ENCODE measurements at regions not wholly inside any gene's neighbourhood (a gene's known extent, or its start where the extent isn't known, plus 50 kb on each side); places are given as distances from the start of the nearest gene placed in this dataset.
"Not testable (repeated sequence)": the region's sequence is repeated elsewhere in the genome, so short reads cannot be mapped to it uniquely, and the experiment has no call there.

DNA sequence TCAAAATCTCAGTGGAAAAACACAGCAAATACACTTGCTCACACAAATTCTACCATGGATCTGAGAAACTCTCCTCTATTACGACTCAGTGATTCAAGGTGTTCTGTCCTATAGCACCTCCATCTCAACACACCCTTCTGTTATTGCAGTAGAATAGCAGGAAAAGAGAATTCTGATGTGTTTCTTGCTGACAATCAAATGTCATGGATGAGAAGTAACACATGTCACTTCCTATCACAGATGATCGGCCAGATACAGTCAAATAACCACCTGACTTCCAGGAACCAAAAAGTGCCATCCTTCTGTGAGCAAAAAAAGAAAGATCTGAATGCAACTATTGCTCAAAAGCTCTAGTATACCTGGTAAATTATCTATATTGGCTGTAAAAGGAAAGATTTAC lies 734.2 kb upstream of the GBE1 start:
- DNase-seq, result no peak

DNA sequence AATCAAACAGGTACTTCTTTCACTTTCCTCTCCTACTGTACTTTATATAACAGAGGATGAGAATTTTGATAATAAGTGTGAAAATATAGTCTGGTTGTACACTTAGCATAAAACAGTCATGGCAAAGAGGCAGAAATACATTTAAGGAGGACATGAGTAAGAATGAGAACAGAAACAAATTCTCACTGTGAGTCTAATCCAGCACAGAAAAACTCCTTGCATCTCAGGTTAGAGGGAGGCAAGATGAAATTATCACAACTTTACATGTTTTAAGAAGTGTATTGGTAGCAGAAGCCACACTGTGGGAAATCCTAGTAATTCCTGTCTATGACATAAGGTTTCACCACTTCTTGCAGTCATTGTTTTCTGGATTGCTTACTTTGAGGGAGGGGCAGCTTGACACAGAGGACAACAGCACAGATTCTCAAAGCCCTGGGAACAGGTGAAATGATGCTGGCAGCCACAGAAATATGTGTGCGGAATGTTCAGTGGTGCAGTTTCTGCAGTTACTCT lies 733.6 kb upstream of the GBE1 start:
- DNase-seq, result no peak

DNA sequence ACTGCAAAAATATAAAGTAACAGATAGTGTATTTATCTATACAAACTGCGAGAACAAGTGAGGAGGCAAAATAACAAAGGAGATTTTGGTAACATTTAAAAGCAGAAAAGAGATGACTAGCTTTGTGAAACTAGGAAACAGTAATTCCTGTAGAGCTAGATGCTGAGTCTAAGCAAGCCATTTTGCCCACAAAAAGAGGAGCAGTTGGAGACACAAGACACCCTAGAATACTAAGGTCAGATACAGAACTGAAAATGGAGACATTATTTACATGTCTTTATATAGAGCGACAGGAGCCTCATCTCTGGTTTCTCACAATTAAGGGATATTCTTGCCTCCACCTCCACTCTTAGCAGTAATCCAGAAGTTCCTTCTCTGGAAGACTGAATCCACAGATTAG lies 732.4 kb upstream of the GBE1 start:
- no peak for DNase-seq

DNA sequence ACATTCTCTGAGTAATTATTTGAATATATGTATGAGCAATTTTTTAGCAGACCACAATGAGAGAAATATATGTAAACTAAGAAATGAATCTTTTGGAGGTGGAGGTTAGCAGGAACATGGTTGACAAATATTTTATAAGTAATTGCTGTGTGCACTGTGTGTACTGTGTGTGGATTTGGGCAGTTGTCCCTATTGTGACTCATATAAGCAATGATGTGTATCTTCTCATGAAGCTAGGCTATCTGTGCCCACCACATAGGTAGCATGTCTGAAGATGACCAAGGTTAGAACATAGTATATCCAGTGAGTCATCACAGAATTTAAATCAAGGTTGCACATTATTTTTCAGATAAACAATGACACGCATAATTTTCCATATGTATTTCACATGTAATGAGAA lies 713.9 kb upstream of the GBE1 start:
- DNase-seq, result no peak

DNA sequence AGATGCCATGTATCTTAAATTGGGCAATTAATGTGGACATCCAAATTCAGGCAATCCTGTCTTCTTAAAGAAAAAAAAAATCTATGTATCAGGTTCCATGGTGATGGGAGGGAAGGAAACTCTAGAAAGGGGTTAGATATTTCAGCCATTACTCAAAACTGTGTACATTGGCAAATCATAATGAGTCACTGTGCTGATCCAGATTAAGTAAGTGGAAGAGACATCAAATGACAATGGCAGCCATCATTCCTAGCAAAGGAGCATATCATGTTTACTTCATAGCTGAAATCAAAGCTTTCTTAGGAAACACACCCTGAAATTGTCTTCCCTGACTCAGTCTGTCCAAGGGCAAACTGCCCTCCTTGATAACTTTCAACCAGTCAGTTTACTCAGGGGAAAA lies 713.3 kb upstream of the GBE1 start:
- DNase-seq, result no peak

DNA sequence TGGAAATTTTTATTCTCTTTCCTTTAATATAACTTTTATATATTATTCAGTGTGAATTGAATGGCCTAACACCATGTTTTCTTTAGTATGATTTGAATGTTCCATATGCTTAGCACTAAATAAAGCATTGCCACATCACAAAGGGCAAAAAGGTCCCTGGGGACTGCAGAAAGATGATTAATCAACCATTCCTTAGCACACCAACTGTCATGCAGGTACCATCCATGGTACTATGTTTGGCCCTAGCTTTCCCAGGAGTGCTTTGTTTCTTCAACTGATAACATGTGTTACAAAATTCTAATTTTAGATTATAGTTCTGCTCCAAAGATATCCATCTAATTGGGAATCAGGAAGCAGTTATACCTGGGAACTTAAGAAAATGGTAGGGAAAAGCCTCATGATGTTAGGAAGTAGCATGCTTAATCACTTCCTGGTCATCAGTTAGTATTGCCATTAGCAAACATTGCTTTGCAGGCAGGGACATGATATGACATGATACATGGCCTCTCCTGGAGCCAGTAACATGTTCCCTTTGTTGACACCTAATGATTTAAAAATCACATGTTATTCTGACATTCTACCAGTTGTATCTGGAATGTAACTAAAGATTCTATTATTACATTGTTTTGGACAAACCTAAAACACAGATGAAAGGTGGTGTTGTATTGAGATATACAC lies 712.6 kb upstream of the GBE1 start:
- no peak for DNase-seq

DNA sequence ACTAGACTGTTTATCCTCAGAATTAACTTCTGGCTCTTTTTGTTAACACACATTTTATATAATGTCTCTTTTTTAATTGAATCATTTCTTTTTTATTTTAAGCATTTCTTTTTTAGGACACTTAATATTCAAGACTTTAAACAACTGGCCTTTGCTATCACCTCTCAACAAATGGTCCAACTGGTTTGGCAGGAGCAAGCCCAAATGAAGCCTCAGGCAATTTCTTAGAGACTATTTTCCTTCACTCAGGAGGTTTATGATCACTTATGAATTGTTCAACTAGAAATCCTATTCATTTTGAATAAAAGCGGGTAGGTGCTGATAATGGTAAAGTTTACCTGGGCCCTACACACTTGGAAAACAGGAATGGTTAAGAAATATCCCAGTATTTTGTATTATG lies 705.6 kb upstream of the GBE1 start:
- no peak for DNase-seq

DNA sequence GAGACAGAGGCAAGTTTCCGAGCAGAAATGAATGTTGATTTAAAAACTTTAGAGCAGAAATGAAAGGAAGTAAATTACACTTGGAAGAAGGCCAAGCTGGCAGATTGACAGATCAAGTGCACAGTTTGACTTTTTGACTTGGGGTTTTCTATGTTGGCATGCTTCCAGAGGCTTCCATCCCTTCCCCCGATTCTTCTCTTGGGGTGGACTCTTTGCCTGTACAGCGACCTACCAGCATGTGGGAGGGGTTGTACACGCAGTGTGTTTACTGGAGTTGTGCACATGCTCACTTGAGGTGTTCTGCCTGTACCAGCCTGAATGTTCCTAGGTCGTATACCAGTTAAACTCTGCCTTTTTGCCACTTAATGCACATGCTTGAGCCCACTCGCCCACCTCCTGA lies 701.5 kb upstream of the GBE1 start:
- DNase-seq, result peak; percentile 67

DNA sequence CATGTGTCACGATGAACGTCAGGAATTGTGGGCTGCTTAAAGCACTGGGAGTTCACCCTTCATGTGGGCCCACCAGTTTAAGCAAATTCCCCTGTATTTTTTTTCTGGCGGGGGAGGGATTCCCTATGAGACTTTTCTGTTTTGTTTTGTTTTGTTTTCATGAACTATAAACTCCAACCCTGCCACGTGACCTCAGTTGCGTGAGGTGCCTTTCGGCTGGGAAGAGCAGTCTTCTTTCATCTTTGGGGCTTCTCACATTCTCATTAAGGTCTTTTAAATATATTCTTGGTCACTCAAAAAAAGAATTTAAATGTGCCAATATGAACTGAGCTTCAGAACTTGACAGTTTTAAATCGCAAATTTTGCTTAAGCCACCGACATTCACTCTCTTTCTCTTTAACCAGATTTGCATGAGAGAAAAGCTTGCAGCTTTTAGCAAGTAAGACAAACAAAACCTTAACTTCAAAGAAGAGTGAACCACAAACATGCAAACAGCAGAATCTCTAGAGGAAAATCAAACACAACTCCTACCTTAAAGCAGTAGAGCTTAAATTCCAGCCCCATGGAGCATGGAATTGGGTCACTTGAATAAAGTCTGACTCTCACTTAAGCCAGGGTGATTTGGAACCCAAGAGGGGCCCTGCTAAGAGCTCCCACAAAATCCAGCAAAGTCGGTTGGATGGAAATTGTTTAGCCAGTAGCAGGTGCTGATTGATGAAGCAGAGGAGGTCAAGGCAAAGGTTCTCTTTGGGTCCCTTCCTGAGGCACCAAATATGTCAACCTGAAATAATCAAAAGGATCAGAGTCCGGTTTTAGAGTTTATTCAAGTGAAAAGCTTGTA lies 699.8 kb upstream of the GBE1 start:
- DNase-seq, result no peak

DNA sequence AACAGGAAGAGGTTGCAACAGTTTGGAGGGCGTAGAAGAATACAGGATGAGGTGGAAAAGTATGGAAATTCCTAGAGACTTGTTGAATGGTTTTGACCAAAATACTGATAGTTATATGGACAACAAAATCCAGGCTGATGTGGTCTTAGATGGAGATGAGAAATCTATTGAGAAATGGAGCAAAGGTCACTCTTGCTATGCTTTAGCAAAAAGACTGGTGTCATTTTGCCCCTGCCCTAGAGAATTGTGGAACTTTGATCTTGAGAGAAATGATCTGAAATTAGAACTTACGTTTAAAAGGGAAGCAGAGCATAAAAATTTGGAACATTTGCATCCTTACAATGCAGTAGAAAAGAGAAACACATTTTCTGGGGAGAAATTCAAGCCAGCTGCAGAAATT lies 686.9 kb upstream of the GBE1 start:
- no peak for DNase-seq

DNA sequence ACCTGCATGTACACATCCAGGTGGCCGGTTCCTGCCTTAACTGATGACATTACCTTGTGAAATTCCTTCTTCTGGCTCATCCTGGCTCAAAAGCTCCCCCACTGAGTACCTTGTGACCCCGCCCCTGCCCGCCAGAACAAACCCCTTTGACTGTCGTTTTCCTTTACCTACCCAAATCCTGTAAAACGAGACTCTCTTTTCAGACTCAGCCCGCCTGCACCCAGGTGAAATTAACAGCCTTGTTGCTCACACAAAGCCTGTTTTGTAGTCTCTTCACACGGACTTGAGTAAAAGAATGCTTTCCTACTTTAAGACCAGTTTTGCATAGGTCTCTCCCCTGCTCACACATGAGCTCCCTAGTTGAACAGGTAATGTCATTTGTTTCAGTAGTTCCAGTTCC lies 667.4 kb upstream of the GBE1 start:
- not testable (repeated sequence) for DNase-seq

DNA sequence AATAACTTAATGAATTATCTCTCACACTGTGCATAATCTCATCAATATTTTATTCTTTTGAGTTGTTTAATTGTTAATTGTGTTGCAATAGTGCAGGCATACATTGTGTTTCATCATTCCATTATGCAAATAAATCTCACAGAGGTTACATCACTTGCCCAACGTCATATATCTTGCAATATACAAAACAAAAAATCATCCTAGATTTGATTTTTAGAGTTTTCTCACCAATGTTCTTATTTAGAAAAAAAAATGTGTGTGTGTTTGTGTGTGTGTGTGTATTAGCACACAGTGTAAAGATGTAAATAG lies 662.5 kb upstream of the GBE1 start:
- DNase-seq, result no peak

DNA sequence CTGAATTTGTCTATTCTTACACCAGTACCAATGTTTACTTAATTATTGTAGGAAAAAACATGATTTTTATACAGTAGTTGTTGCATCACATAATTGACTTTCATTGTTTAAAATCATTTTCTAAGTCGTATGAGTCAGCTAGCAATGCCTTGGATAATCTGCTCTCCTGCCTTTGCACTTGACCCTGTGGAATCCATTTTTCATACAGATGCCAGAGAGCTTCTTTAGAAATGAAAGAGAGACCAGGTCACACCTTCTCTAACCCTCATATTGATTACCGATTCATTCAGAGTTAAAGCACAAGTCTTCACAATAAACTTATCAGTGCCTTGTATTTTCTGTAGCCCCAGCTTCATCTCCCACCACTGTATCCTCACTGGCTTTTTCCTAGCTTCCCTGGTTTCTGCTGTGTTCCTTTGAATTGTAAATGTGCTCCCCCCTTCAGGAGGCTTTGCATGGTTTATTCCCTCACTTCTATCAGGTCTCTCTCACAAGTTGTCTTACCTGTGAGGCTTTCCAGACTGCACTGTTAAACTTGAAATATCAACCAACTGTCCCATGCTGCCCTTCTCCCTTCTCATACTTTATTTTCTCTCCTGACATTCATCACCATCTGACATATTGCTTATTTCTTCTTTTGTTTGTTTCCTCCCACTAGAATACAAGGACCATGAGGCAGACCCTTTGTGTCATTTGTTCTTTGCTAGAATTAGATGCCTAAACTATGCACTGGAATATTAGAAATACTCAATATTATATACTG lies 662.0 kb upstream of the GBE1 start:
- no peak for DNase-seq

DNA sequence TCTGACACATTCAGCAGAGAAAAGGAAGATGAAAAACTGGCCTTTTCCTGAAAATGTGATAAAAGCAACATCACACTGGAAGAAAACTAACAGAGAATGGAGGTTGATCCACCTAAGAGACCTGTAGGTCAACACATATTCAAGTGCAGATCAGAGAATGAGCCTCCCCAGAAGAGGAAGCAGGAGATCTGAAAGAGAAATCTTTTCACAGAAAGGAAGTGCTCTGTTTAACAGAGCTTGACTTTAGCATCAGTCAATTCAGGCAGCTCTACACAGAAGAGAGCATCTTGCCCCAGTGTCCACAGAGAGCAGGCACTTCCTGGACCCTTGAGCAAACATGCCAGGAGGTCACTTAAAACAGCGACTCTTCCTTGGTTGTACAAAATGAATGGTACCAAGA lies 655.4 kb upstream of the GBE1 start:
- DNase-seq, result no peak

DNA sequence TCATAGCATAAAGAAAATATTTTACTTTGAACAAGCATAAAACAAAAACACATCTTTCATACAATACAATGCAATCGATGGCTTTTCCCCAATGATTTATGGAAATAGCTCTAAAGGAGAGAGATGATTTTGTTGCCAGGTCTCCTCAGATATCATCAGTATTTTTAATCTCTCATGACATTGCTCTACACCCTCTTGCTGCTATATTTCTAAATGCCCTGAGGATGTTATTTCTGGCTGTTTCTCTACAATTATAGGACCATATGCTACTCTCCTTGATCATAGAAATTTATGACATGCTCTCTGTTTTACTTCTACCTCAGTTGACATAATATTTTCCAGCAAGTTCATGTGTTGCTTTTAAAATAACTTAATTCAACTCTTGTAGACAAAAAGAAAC lies 654.9 kb upstream of the GBE1 start:
- no peak for DNase-seq

DNA sequence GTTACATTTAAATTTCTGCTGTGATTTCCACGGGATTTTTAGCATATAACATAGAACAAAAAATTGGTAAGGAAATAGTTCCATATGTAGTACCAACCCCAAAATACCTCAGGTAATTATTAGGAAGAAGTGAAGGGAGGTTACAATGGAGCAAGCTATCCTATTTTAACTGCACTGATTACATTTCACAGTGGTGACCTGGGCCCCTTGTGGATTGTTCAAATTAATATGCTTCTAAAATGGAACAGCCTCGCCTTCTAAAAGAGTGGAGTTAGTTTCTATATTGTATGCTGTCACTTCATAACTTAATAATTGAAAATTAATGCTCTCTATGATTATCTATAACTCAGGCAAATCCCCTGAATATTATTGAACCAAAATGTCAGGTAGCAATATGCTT lies 651.7 kb upstream of the GBE1 start:
- DNase-seq, result no peak

DNA sequence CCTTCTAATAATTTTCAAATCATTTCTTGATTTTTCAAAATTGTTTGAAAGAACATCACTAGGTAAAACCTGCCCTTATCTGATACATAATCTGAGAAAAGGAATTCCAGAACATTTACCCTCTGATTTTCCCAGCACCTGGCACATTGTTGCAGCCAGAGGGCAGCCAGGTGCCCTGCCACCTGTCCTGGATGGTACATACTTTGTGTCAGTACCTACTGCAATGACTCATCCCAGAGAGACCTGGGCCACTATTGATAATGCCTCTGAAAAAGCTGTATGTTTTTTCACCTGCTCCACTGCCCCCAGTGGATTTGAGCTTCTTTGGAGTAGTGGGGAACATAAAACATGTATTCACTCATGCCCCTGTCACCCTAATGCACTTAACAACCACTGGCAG lies 648.9 kb upstream of the GBE1 start:
- DNase-seq, result no peak

DNA sequence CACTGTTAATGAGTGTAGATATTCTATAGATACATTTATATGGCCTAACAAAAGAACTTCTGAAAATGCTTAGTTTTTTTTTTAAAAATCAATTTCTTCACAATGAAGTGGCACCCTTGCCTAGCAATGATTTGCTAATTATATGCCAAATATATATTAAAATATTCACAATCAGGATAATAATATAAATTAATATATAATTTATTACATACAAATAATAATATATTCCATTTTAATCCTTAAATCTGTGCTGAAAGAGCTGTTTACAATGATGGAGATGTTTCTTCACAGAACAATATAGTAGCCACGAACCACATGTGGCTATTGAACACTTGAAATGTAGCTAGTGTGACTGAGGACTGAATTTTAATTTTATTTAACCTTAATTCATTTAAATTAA lies 648.4 kb upstream of the GBE1 start:
- no peak for DNase-seq

DNA sequence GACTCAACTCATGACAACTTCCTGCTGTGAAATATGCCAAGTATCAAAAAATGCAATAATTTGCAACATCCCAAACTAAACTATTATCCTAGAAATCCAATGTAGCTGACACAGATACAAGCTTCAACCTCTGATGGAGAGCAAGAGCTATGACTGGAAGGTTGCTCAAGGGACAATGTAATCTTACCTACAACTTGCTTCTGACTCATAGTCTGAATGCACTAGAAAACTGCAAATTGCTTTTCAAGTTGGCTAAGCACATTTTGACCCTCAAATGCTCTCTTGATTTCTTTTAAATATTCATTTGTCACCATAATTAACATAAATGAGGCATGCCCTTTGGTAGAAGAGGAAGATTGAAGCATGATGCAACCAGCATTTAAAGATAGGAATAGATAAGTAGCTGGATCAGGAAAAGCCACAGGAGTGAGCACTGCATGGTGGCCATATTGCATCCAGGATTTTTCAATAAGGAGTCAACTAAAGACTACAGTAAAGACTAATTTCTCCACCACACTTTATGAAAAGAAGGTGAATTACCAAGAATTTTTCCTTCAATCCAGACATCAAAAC lies 630.8 kb upstream of the GBE1 start:
- DNase-seq, result no peak

DNA sequence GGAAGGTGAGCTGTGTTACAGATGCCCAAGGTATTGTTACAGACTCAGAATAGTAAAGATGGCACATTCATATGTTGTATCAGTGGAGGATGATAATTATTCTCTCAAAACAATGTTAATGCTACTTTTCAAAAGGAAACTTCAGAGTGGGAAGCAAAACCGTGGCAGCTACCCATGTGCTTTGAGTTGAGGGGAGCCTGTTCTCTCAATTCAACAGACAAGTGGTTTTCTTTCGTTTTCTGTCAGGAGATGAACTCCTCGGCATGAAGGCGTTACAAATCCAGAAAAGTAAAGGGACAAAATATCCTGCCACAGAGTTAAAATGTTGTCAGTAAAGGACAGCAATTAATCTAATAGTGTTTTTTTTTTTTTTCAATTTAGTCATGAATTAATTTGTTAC lies 629.4 kb upstream of the GBE1 start:
- DNase-seq, result no peak

DNA sequence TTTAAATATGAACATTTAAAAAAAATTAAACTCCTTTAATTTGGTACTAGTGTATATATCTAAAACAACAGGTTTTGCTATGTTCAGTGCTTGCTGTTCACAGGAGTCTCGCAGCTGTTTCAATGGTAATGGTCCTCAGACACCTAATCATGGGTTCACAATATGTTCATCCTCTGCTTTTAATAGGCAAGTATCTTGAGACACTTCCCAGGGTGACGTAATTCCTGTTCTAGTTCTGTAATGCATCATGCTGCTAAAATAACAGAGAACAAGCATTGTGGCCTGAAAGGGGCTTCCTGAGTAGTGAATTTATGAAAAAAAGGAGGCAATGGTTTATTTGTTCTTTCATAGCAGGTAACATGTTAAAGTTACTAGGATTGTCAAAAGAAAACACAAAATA lies 625.2 kb upstream of the GBE1 start:
- DNase-seq, result no peak

DNA sequence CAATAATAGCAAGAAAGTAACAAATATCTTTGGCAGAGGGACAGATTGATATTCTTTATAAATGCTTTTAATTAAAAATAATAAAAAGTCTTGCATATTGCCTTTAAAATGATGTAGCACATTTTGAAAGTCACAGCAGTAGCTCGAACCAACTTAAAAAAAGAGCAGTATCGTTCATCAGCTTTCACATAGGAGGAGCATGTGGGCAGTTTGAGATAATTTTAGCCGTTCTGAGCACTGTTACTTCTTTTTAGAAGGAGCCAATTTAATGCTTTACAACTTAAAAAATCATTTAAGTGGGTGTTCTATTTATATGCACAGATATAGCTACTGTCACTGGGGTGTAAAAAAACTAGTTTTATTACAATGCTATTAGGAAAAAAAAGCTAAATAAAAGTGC lies 622.7 kb upstream of the GBE1 start:
- DNase-seq, result no peak

DNA sequence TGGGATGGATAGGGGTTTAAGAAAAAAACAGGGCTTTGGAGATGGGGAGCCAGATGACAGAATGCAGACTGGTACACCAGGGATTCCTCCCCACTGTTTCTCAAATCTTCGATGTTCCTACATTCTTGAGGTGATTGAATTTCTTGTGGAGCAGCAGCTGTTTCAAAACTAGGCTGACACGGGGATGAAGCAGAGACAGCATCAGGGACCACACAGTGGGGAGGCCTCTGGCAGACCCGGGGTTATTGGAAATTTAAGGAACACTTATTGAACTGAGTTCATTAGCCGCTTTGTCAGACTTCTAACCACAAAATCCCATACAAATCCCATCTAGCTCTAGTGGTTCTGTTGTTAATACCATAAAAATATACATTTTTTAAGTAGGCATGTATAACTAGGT lies 621.4 kb upstream of the GBE1 start:
- DNase-seq, result no peak

DNA sequence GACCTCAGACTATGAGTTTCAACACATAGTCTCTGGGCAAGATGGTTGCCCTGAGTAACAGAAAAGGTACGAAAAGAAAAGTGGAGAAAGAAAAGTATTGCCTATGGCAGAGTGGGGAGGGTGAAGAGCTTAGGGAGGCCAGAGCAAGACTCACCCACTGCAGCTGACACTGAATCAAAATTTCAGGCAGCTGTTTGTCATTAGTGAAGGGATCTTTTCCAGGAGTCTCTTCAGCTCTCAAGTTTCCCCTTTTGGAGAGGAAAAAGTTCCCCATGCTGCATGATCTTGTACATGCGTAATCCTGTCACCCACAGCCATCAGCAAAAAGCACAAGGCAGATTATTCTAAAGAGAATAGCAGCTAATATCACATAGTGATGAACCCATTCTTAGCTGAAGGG lies 616.9 kb upstream of the GBE1 start:
- DNase-seq, result no peak
